H1 (cell line): ENCODE measurements at regions not wholly inside any gene's neighbourhood (a gene's known extent, or its start where the extent isn't known, plus 50 kb on each side); places are given as distances from the start of the nearest gene placed in this dataset.

Experiments used
- CTCF ChIA-PET: fragments of 300-600 bp; sonication (Branson Sonifier 250); formaldehyde crosslinking; loops from one replicate; lab custom pipeline; 2021; ENCODE audit not compliant: partially characterized antibody; lab: Charles Lee
- POLR2A ChIA-PET: fragments of 300-600 bp; sonication (Branson Sonifier 250); formaldehyde crosslinking; loops from one replicate; lab custom pipeline; 2021; ENCODE audit warnings: inconsistent platforms; ENCODE audit not compliant: partially characterized antibody; lab: Charles Lee
- DNase-seq, 2 experiments: peaks; one replicate each; pipeline versions ENCODE4 v3.0.0 to v3.0.0-alpha.2; 2010 to 2022; ENCODE audit warnings: low spot score in 2 of 2, low read depth in 1 of 2, mixed read lengths in 1 of 2
- FAIRE-seq: peaks from 2 replicates; lab custom pipeline; 2011; peaks lifted over from hg19 to GRCh38; lab: Jason Lieb, UNC
- H2AFZ ChIP-seq: 2 replicates; pipeline ENCODE4 v1.8.1; 2012; ENCODE audit warnings: low read length, inconsistent platforms
- H2AK5ac ChIP-seq: 2 replicates; pipeline ENCODE4 v1.6.1; 2013; ENCODE audit warnings: low read depth, low read length
- H2BK120ac ChIP-seq: replicated peaks from 2 replicates; pipeline ENCODE3; 2013; ENCODE audit warnings: low read depth, low read length, inconsistent platforms
- H2BK12ac ChIP-seq: 2 replicates; pipeline ENCODE4 v1.6.1; 2013; ENCODE audit warnings: low read depth, low read length
- H2BK15ac ChIP-seq: 2 replicates; pipeline ENCODE4 v1.6.1; 2013; ENCODE audit warnings: low read length
- H2BK20ac ChIP-seq: 2 replicates; pipeline ENCODE4 v1.6.1; 2013; ENCODE audit warnings: low read length
- H2BK5ac ChIP-seq: 2 replicates; pipeline ENCODE4 v1.6.1; 2013; ENCODE audit warnings: low read depth, low read length
- H3K14ac ChIP-seq: 2 replicates; pipeline ENCODE4 v1.6.1; 2013; ENCODE audit warnings: inconsistent platforms; ENCODE audit not compliant: insufficient read length
- H3K18ac ChIP-seq: 2 replicates; pipeline ENCODE4 v1.6.1; 2013; ENCODE audit warnings: low read length; ENCODE audit errors: extremely low read depth
- H3K23ac ChIP-seq: 2 replicates; pipeline ENCODE4 v1.6.1; 2013; ENCODE audit warnings: inconsistent platforms; ENCODE audit not compliant: insufficient read length
- H3K23me2 ChIP-seq: 2 replicates; pipeline ENCODE4 v1.6.1; 2013; ENCODE audit warnings: low read depth, low read length
- H3K27ac ChIP-seq: 2 replicates; pipeline ENCODE4 v1.6.1; 2011; ENCODE audit warnings: low read depth, low read length, inconsistent platforms
- H3K27me3 ChIP-seq, 4 experiments: replicated peaks in 1 of 4; 1 replicate in 1 of 4; 2 replicates in 3 of 4; pipeline versions ENCODE4 v1.6.1 to v1.8.1; 2011 to 2013; ENCODE audit warnings: low read length in 3 of 4, mild to moderate bottlenecking in 3 of 4, inconsistent platforms in 2 of 4, mixed read lengths in 2 of 4, moderate library complexity in 1 of 4; ENCODE audit not compliant: control insufficient read depth in 3 of 4, insufficient read depth in 3 of 4; ENCODE audit errors: extremely low read depth in 1 of 4
- H3K36me3 ChIP-seq, 4 experiments: 2 replicates each; pipeline versions ENCODE4 v1.6.1 to v1.8.1; 2011 to 2013; ENCODE audit warnings: mild to moderate bottlenecking in 4 of 4, low read length in 3 of 4, moderate library complexity in 2 of 4, control low read depth in 1 of 4, inconsistent platforms in 1 of 4; ENCODE audit not compliant: insufficient read depth in 4 of 4, control insufficient read depth in 2 of 4
- H3K4ac ChIP-seq: replicated peaks from 2 replicates; pipeline ENCODE3; 2013; ENCODE audit warnings: low read length, low read depth, mixed read lengths, inconsistent platforms; ENCODE audit not compliant: insufficient read length
- H3K4me1 ChIP-seq, 4 experiments: replicated peaks in 1 of 4; 1 replicate in 1 of 4; 2 replicates in 3 of 4; pipeline versions ENCODE4 v1.6.1 to v1.8.1; 2011 to 2013; ENCODE audit warnings: low read length in 3 of 4, inconsistent platforms in 2 of 4, mixed read lengths in 1 of 4; ENCODE audit not compliant: insufficient read depth in 4 of 4, control insufficient read depth in 3 of 4
- H3K4me2 ChIP-seq, 2 experiments: 2 replicates each; pipeline versions ENCODE4 v1.6.1 to v1.8.1; 2011 to 2013; ENCODE audit warnings: low read depth in 2 of 2, low read length in 2 of 2, control low read depth in 1 of 2, inconsistent platforms in 1 of 2, mild to moderate bottlenecking in 1 of 2; ENCODE audit not compliant: insufficient read depth in 1 of 2
- H3K4me3 ChIP-seq, 4 experiments: fragments of 200-600, 300-600 bp in 1 of 4; sonication (generic), shearing (Covaris generic), sonication (Bioruptor Twin) in 1 of 4; 2 replicates each; pipeline versions ENCODE4 v1.5.1 to v1.8.1; 2011 to 2016; ENCODE audit warnings: low read length in 4 of 4, low read depth in 3 of 4, control low read depth in 2 of 4, inconsistent platforms in 2 of 4, mild to moderate bottlenecking in 2 of 4, mixed read lengths in 1 of 4, moderate library complexity in 1 of 4; ENCODE audit not compliant: insufficient read depth in 2 of 4; ENCODE audit errors: extremely low read depth in 1 of 4
- H3K56ac ChIP-seq: replicated peaks from 2 replicates; pipeline ENCODE3; 2013; ENCODE audit warnings: low read depth, mild to moderate bottlenecking, mixed read lengths, low read length, inconsistent platforms; ENCODE audit not compliant: insufficient read length
- H3K79me1 ChIP-seq: 2 replicates; pipeline ENCODE4 v1.6.1; 2013; ENCODE audit warnings: low read depth, low read length, control low read depth
- H3K79me2 ChIP-seq, 2 experiments: 2 replicates each; pipeline versions ENCODE4 v1.6.1 to v1.8.1; 2012 to 2013; ENCODE audit warnings: low read length in 2 of 2, mild to moderate bottlenecking in 2 of 2, inconsistent platforms in 1 of 2; ENCODE audit not compliant: insufficient read depth in 2 of 2, control insufficient read depth in 1 of 2
- H3K9ac ChIP-seq, 4 experiments: replicated peaks in 1 of 4; 1 replicate in 1 of 4; 2 replicates in 3 of 4; pipeline versions ENCODE4 v1.6.1 to v1.8.1; 2011 to 2013; ENCODE audit warnings: low read depth in 3 of 4, low read length in 3 of 4, control low read depth in 2 of 4, mild to moderate bottlenecking in 2 of 4, moderate library complexity in 2 of 4, inconsistent platforms in 1 of 4; ENCODE audit errors: extremely low read depth in 1 of 4
- H3K9me3 ChIP-seq, 2 experiments: 2 replicates each; pipeline versions ENCODE4 v1.6.1 to v1.8.1; 2012 to 2013; ENCODE audit warnings: mild to moderate bottlenecking in 2 of 2, moderate library complexity in 2 of 2, control low read depth in 1 of 2, inconsistent platforms in 1 of 2, low read depth in 1 of 2, low read length in 1 of 2, mixed read lengths in 1 of 2; ENCODE audit not compliant: insufficient read depth in 2 of 2
- H4K20me1 ChIP-seq, 2 experiments: replicated peaks in 1 of 2; 2 replicates each; pipeline versions ENCODE3 to v1.8.1; 2011 to 2013; ENCODE audit warnings: inconsistent platforms in 2 of 2, low read length in 2 of 2, mild to moderate bottlenecking in 1 of 2; ENCODE audit not compliant: insufficient read depth in 2 of 2, control insufficient read depth in 1 of 2
- H4K5ac ChIP-seq: 2 replicates; pipeline ENCODE4 v1.6.1; 2013; ENCODE audit warnings: low read length, low read depth, mixed read lengths, inconsistent platforms; ENCODE audit not compliant: insufficient read length
- H4K8ac ChIP-seq: 2 replicates; pipeline ENCODE4 v1.8.0; 2013; ENCODE audit warnings: mild to moderate bottlenecking, moderate library complexity, low read length, inconsistent platforms; ENCODE audit not compliant: insufficient read depth; ENCODE audit errors: extremely low read depth
- H4K91ac ChIP-seq: replicated peaks from 2 replicates; pipeline ENCODE3; 2013; ENCODE audit warnings: low read length, mixed read lengths, inconsistent platforms; ENCODE audit not compliant: insufficient read length
- POU5F1 ChIP-seq: IDR thresholded peaks from 2 replicates; pipeline ENCODE4 v1.6.1; 2011; ENCODE audit warnings: low read depth, mild to moderate bottlenecking, low read length, moderate library complexity
- WGBS, 2 experiments: shearing (Covaris generic) in 1 of 2; methylation state at CpG; one replicate each; pipeline versions ENCODE4 v1.1.6 to v1.1.7; 2013 to 2015; ENCODE audit warnings: low lambda C conversion rate in 2 of 2, mixed read lengths in 2 of 2, inconsistent platforms in 1 of 2, low coverage in 1 of 2, missing lambda C conversion rate in 1 of 2; ENCODE audit not compliant: insufficient replicate concordance in 2 of 2, insufficient coverage in 1 of 2, insufficient read length in 1 of 2; ENCODE audit errors: extremely low coverage in 1 of 2, missing lambda C conversion rate in 1 of 2; 5-methylcytosine and 5-hydroxymethylcytosine counted together

- Histone ChIP-seq H3K14ac (no peak overlapping the region), H2BK5ac (no peak overlapping the region), H4K5ac (no peak overlapping the region), H3K18ac (no peak overlapping the region), H3K79me1 (no peaks in the 10 kb centered on the region), H2AFZ (no peak overlapping the region), H3K27ac (no peak overlapping the region), H3K27me3 (no peaks in the 10 kb centered on the region), H2BK20ac (no peak overlapping the region), H4K91ac (no peak overlapping the region), H4K8ac (no peak overlapping the region), H3K4me1 (no peaks in the 10 kb centered on the region), H3K23ac (no peak overlapping the region), H3K4me2 (no peak overlapping the region), H2AK5ac (no peak overlapping the region), H3K23me2 (no peaks in the 10 kb centered on the region), H2BK12ac (no peak overlapping the region), H3K56ac (no peak overlapping the region), H3K9me3 (no peaks in the 10 kb centered on the region), H2BK120ac (no peak overlapping the region), H3K9ac (no peak overlapping the region), H4K20me1 (no peaks in the 10 kb centered on the region), H3K4ac (no peak overlapping the region), H3K79me2 (no peaks in the 10 kb centered on the region), H3K36me3 (no peaks in the 10 kb centered on the region), H3K4me3 (no peak overlapping the region), H2BK15ac (no peak overlapping the region)
- 95% methylated on average over 4 of the region's 4 CpGs; no CpG with 5 or more reads in 1 of the 2 experiments for WGBS, 2 experiments
- no peak for DNase-seq
- ChIA-PET POLR2A (no interaction called here), CTCF (interaction anchor here (1.0 kb wide), 1 partner anchor 12 kb away, joined by 3 read pairs; no protein-coding TSS in a partner anchor)
- FAIRE-seq = no peak
- TF ChIP-seq POU5F1 = no peak
Observed at GRCh38 chr5:104564530-104564929, 1001.9 kb upstream of the NUDT12 start.
